ENCODE measurements at regions not wholly inside any gene's neighbourhood (a gene's known extent, or its start where the extent isn't known, plus 50 kb on each side); places are given as distances from the start of the nearest gene placed in this dataset.

GRCh38 chr11:116314006-116314405, 458.8 kb downstream of the BUD13 start:
- peaks cover 12% of the 10 kb centered on the region for H3K27me3 Mint-ChIP-seq (ENCODE audit: low read depth)
- DNase-seq (ENCODE audit: low read depth, low spot score): no peak
- H3K4me3 Mint-ChIP-seq: no peak overlapping the region
- no peaks in the 10 kb centered on the region for H3K9me3 Mint-ChIP-seq
- H3K36me3 Mint-ChIP-seq (ENCODE audit: low read depth): no peaks in the 10 kb centered on the region
- no peak for TF ChIP-seq CTCF (conservative IDR thresholded peaks at IDR 0.05)
- H3K4me1 Mint-ChIP-seq: peaks cover 11% of the 10 kb centered on the region
- no peak overlapping the region for H3K27ac Mint-ChIP-seq (ENCODE audit: unreplicated experiment)

GRCh38 chr11:116312570-116313391, 460.0 kb downstream of the BUD13 start:
- H3K4me3 Mint-ChIP-seq: no peak overlapping the region
- TF ChIP-seq CTCF (conservative IDR thresholded peaks at IDR 0.05): no peak
- peaks cover 11% of the 10 kb centered on the region for H3K4me1 Mint-ChIP-seq
- H3K27ac Mint-ChIP-seq (ENCODE audit: unreplicated experiment): no peak overlapping the region
- no peak for DNase-seq (ENCODE audit: low read depth, low spot score)
- H3K36me3 Mint-ChIP-seq (ENCODE audit: low read depth): no peaks in the 10 kb centered on the region
- peaks cover 11% of the 10 kb centered on the region for H3K27me3 Mint-ChIP-seq (ENCODE audit: low read depth)
- H3K9me3 Mint-ChIP-seq: no peaks in the 10 kb centered on the region

DNA sequence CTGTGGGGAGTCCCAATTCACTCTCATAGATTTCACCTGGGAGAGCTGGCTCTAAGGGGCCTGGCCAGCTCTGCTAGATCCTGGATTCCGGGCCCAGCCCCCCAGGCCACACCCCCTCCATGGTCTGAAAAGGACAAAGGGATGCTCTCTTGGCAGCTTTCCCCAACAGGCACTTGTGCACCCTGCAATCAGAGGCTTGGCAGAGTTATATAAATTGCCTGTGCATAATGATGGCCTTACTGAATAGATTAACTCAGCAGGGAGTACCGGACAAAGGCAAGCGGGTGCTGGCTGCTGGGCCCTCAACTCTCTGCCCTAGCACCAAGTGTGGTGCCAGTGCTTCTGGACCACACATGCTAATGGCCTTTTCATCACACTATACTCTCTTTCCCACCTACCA, 461.6 kb downstream of the BUD13 start:
- peaks cover 12% of the 10 kb centered on the region for H3K27me3 Mint-ChIP-seq (ENCODE audit: low read depth)
- H3K9me3 Mint-ChIP-seq: peaks cover 2% of the 10 kb centered on the region
- H3K4me3 Mint-ChIP-seq: no peak overlapping the region
- no peaks in the 10 kb centered on the region for H3K36me3 Mint-ChIP-seq (ENCODE audit: low read depth)
- DNase-seq (ENCODE audit: low read depth, low spot score): no peak
- no peak for TF ChIP-seq CTCF (conservative IDR thresholded peaks at IDR 0.05)
- peaks cover 11% of the 10 kb centered on the region for H3K4me1 Mint-ChIP-seq
- H3K27ac Mint-ChIP-seq (ENCODE audit: unreplicated experiment): no peak overlapping the region

GRCh38 chr11:116310698-116311097, 462.1 kb downstream of the BUD13 start:
- TF ChIP-seq CTCF (conservative IDR thresholded peaks at IDR 0.05): no peak
- Mint-ChIP-seq H3K9me3 (peaks cover 5% of the 10 kb centered on the region), H3K27me3 (ENCODE audit: low read depth) (peaks cover 15% of the 10 kb centered on the region), H3K27ac (ENCODE audit: unreplicated experiment) (no peak overlapping the region), H3K4me3 (no peak overlapping the region), H3K4me1 (peaks cover 11% of the 10 kb centered on the region), H3K36me3 (ENCODE audit: low read depth) (no peaks in the 10 kb centered on the region)
- no peak for DNase-seq (ENCODE audit: low read depth, low spot score)

- no peak for DNase-seq (ENCODE audit: low read depth, low spot score)
- Mint-ChIP-seq H3K9me3 (peaks cover 5% of the 10 kb centered on the region), H3K27me3 (ENCODE audit: low read depth) (peaks cover 19% of the 10 kb centered on the region)
Measured at GRCh38 chr11:116310226-116310625, 462.6 kb downstream of the BUD13 start.

More at GRCh38 chr11:116310226-116310625, 462.6 kb downstream of the BUD13 start:
- Mint-ChIP-seq H3K27ac (ENCODE audit: unreplicated experiment) (no peak overlapping the region), H3K36me3 (ENCODE audit: low read depth) (no peaks in the 10 kb centered on the region), H3K4me1 (peaks cover 11% of the 10 kb centered on the region), H3K4me3 (no peak overlapping the region)
- TF ChIP-seq CTCF (conservative IDR thresholded peaks at IDR 0.05): no peak
